ENCODE measurements at regions not wholly inside any gene's neighbourhood (a gene's known extent, or its start where the extent isn't known, plus 50 kb on each side); places are given as distances from the start of the nearest gene placed in this dataset.

DNA sequence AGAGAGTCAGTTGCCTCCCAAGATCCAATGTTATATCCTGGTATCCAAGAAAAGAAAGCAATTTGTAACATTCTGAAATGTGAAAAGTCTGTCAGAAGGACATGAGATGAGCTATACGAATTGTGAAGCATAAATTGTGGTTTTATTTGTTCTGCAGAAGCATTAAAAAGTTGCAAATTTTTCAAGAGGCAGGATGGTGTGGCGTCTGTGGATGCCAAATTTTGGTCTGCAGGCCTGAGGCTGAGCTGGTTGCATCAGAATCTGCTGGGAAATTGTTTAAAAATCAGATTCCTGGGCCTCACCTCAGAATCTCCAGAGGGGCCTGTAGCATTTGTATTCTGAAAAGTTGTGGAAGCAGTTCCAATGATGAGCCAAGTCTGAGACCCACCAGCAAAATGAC is 284.7 kb downstream of the NUAK1 start:
- CTCF ChIA-PET: no interaction called here
- POLR2A ChIA-PET: no interaction called here
- Mint-ChIP-seq H3K9me3 (no peaks in the 10 kb centered on the region), H3K4me1 (ENCODE audit: low read depth) (no peaks in the 10 kb centered on the region), H3K27ac (no peak overlapping the region), H3K4me3 (no peak overlapping the region), H3K36me3 (ENCODE audit: low read depth) (no peaks in the 10 kb centered on the region), H3K27me3 (no peaks in the 10 kb centered on the region)
- ATAC-seq (ENCODE audit: poor library complexity): no peak
- Histone ChIP-seq H3K36me3 (ENCODE audit: insufficient read depth, low read length) (no peaks in the 10 kb centered on the region), H3K27me3 (ENCODE audit: control insufficient read depth in 1 of 2, insufficient read depth in 2 of 2, low read length in 2 of 2) (no peaks in the 10 kb centered on the region), H3K4me1 (ENCODE audit: insufficient read depth, low read length) (no peaks in the 10 kb centered on the region), H3K4me3 (ENCODE audit: low read length) (no peak overlapping the region), H3K9me3 (ENCODE audit: control insufficient read depth in 1 of 2, insufficient read depth in 1 of 2, low read length in 2 of 2) (no peaks in the 10 kb centered on the region), H3K27ac (ENCODE audit: low read depth in 1 of 2, low read length in 2 of 2) (no peak overlapping the region)
- TF ChIP-seq, protein P1, sequence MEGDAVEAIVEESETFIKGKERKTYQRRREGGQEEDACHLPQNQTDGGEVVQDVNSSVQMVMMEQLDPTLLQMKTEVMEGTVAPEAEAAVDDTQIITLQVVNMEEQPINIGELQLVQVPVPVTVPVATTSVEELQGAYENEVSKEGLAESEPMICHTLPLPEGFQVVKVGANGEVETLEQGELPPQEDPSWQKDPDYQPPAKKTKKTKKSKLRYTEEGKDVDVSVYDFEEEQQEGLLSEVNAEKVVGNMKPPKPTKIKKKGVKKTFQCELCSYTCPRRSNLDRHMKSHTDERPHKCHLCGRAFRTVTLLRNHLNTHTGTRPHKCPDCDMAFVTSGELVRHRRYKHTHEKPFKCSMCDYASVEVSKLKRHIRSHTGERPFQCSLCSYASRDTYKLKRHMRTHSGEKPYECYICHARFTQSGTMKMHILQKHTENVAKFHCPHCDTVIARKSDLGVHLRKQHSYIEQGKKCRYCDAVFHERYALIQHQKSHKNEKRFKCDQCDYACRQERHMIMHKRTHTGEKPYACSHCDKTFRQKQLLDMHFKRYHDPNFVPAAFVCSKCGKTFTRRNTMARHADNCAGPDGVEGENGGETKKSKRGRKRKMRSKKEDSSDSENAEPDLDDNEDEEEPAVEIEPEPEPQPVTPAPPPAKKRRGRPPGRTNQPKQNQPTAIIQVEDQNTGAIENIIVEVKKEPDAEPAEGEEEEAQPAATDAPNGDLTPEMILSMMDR (IDR thresholded peaks at IDR 0.05): no peak
- intact Hi-C loops (cut with DNase I, micrococcal nuclease): no loop called here
- DNase-seq: no peak

DNA sequence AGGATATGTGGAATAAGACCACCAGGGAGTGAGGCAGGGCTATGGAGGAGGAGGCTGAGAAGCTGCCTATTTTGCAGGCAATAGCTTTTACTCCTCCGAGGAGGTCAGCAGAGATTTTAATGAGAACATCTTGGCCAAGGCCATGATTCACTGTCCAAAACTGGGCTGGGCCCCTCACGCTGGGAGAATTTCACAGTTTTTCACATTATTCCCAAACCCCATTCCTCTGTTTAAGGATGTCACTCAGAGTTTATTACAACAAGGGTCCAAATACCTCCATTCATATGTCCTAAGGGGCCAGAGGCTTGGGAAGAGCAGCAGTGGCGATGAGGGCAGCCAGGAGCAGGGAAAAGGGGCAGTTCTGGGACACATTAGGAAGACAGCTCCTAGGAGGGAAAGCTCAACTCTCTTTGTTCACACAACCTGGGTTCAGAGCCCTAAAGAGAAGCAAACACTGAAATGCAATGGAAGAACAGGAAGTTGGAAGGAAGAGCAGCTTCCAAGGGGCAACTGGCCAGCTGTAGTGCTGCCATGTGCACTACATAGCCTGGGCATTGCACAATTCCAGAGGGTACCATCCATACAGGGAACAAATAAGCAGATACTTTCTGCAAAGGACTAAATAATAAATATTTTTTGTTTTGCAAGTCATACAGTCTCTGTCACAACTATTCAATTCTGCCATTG is 283.2 kb downstream of the NUAK1 start:
- H3K27ac ChIP-seq (ENCODE audit: low read depth in 1 of 2, low read length in 2 of 2): no peak overlapping the region
- Mint-ChIP-seq H3K9me3 (no peaks in the 10 kb centered on the region), H3K36me3 (ENCODE audit: low read depth) (no peaks in the 10 kb centered on the region), H3K4me3 (no peak overlapping the region), H3K4me1 (ENCODE audit: low read depth) (no peaks in the 10 kb centered on the region), H3K27ac (no peak overlapping the region), H3K27me3 (no peaks in the 10 kb centered on the region)
- no peaks in the 10 kb centered on the region for H3K4me1 ChIP-seq (ENCODE audit: insufficient read depth, low read length)
- H3K4me3 ChIP-seq (ENCODE audit: low read length): no peak overlapping the region
- ATAC-seq (ENCODE audit: poor library complexity) (no peak), DNase-seq (no peak)
- H3K9me3 ChIP-seq (ENCODE audit: control insufficient read depth in 1 of 2, insufficient read depth in 1 of 2, low read length in 2 of 2): no peaks in the 10 kb centered on the region
- H3K27me3 ChIP-seq (ENCODE audit: control insufficient read depth in 1 of 2, insufficient read depth in 2 of 2, low read length in 2 of 2): no peaks in the 10 kb centered on the region
- TF ChIP-seq, protein P1 (IDR thresholded peaks at IDR 0.05): no peak
- intact Hi-C loops (cut with DNase I, micrococcal nuclease): no loop called here
- H3K36me3 ChIP-seq (ENCODE audit: insufficient read depth, low read length): no peaks in the 10 kb centered on the region
- ChIA-PET POLR2A (no interaction called here), CTCF (no interaction called here)

DNA sequence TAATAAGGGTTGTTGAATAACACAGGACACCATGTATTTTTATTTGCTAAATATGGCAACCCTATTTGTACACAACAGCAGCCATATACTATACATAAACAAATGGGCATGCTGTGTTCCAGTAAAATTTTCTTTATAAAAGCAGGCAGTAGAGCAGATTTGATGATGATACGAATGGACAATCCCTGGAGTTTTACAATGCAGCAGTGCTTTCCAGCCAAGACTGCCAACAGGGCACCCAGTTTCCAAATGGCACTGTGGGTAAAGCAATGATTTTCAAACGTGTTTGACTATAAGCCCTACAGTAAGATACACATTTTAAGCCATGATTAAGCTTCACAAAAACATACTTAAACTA is 282.7 kb downstream of the NUAK1 start:
- peaks cover 4% of the 10 kb centered on the region for H3K27me3 Mint-ChIP-seq
- no peaks in the 10 kb centered on the region for H3K4me1 Mint-ChIP-seq (ENCODE audit: low read depth)
- Histone ChIP-seq H3K9me3 (ENCODE audit: control insufficient read depth in 1 of 2, insufficient read depth in 1 of 2, low read length in 2 of 2) (no peaks in the 10 kb centered on the region), H3K27me3 (ENCODE audit: control insufficient read depth in 1 of 2, insufficient read depth in 2 of 2, low read length in 2 of 2) (no peaks in the 10 kb centered on the region), H3K4me3 (ENCODE audit: low read length) (no peak overlapping the region), H3K36me3 (ENCODE audit: insufficient read depth, low read length) (no peaks in the 10 kb centered on the region), H3K27ac (ENCODE audit: low read depth in 1 of 2, low read length in 2 of 2) (no peak overlapping the region), H3K4me1 (ENCODE audit: insufficient read depth, low read length) (no peaks in the 10 kb centered on the region)
- TF ChIP-seq, protein P1 (IDR thresholded peaks at IDR 0.05): no peak
- ATAC-seq (ENCODE audit: poor library complexity): no peak
- no peak overlapping the region for H3K27ac Mint-ChIP-seq
- intact Hi-C loops (cut with DNase I, micrococcal nuclease): no loop called here
- POLR2A ChIA-PET: no interaction called here
- CTCF ChIA-PET: no interaction called here
- H3K4me3 Mint-ChIP-seq: no peak overlapping the region
- no peaks in the 10 kb centered on the region for H3K9me3 Mint-ChIP-seq
- no peak for DNase-seq
- H3K36me3 Mint-ChIP-seq (ENCODE audit: low read depth): no peaks in the 10 kb centered on the region

Measured in CD4-positive, alpha-beta T cell (primary cell).